ENCODE measurements at regions not wholly inside any gene's neighbourhood (a gene's known extent, or its start where the extent isn't known, plus 50 kb on each side); places are given as distances from the start of the nearest gene placed in this dataset.
A peak's percentile ranks its signal among the peaks of the same experiment; 100 is the strongest.
"Not testable (repeated sequence)": the region's sequence is repeated elsewhere in the genome, so short reads cannot be mapped to it uniquely, and the experiment has no call there.

GRCh38 chr11:29095821-29096220 is 921.0 kb downstream of the KCNA4 start:
- peaks cover 3% of the 10 kb centered on the region; the same call in 1 of the 2 replicates for H3K36me3 ChIP-seq (ENCODE audit: insufficient read depth, low read length)
- peaks cover 28% of the 10 kb centered on the region for H3K4me1 ChIP-seq (ENCODE audit: control insufficient read depth, insufficient read depth, low read length, unreplicated experiment)
- no peak overlapping the region for H2AFZ ChIP-seq (ENCODE audit: low read length, unreplicated experiment)
- no peaks in the 10 kb centered on the region for H3K79me2 ChIP-seq (ENCODE audit: control insufficient read depth, insufficient read depth, low read length, unreplicated experiment)
- no peak overlapping the region for H3K4me3 ChIP-seq (ENCODE audit: low read depth, low read length)
- H3K27ac ChIP-seq (ENCODE audit: low read depth, low read length): no peak overlapping the region
- no peaks in the 10 kb centered on the region for H3K27me3 ChIP-seq (ENCODE audit: insufficient read depth, low read length)

- H3K4me3 ChIP-seq (ENCODE audit: low read depth, low read length): no peak overlapping the region
- peak overlapping the region; percentile 47 for H3K27ac ChIP-seq (ENCODE audit: low read depth, low read length)
- H3K4me1 ChIP-seq (ENCODE audit: control insufficient read depth, insufficient read depth, low read length, unreplicated experiment): peaks cover 32% of the 10 kb centered on the region
- H3K36me3 ChIP-seq (ENCODE audit: insufficient read depth, low read length): peaks cover 3% of the 10 kb centered on the region; the same call in 1 of the 2 replicates
- no peaks in the 10 kb centered on the region for H3K27me3 ChIP-seq (ENCODE audit: insufficient read depth, low read length)
- no peak overlapping the region for H2AFZ ChIP-seq (ENCODE audit: low read length, unreplicated experiment)
- H3K79me2 ChIP-seq (ENCODE audit: control insufficient read depth, insufficient read depth, low read length, unreplicated experiment): no peaks in the 10 kb centered on the region
These were observed 923.3 kb downstream of the KCNA4 start for GRCh38 chr11:29093416-29094120.

- Histone ChIP-seq H3K79me2 (ENCODE audit: control insufficient read depth, insufficient read depth, low read length, unreplicated experiment) (no peaks in the 10 kb centered on the region), H3K4me3 (ENCODE audit: low read depth, low read length) (no peak overlapping the region), H3K27me3 (ENCODE audit: insufficient read depth, low read length) (no peaks in the 10 kb centered on the region), H2AFZ (ENCODE audit: low read length, unreplicated experiment) (no peak overlapping the region), H3K27ac (ENCODE audit: low read depth, low read length) (no peak overlapping the region), H3K36me3 (ENCODE audit: insufficient read depth, low read length) (no peaks in the 10 kb centered on the region), H3K4me1 (ENCODE audit: control insufficient read depth, insufficient read depth, low read length, unreplicated experiment) (peaks cover 12% of the 10 kb centered on the region)
These were observed 929.5 kb downstream of the KCNA4 start for GRCh38 chr11:29087200-29087812.

- no peak overlapping the region for H3K27ac ChIP-seq (ENCODE audit: low read depth, low read length)
- H3K4me1 ChIP-seq (ENCODE audit: control insufficient read depth, insufficient read depth, low read length, unreplicated experiment): no peaks in the 10 kb centered on the region
- no peaks in the 10 kb centered on the region for H3K79me2 ChIP-seq (ENCODE audit: control insufficient read depth, insufficient read depth, low read length, unreplicated experiment)
- no peak overlapping the region for H2AFZ ChIP-seq (ENCODE audit: low read length, unreplicated experiment)
- H3K27me3 ChIP-seq (ENCODE audit: insufficient read depth, low read length): no peaks in the 10 kb centered on the region
- no peaks in the 10 kb centered on the region for H3K36me3 ChIP-seq (ENCODE audit: insufficient read depth, low read length)
- no peak overlapping the region for H3K4me3 ChIP-seq (ENCODE audit: low read depth, low read length)
These were observed 941.1 kb downstream of the KCNA4 start for GRCh38 chr11:29075726-29076125.

- no peak overlapping the region for H2AFZ ChIP-seq (ENCODE audit: low read length, unreplicated experiment)
- no peak overlapping the region for H3K27ac ChIP-seq (ENCODE audit: low read depth, low read length)
- no peaks in the 10 kb centered on the region for H3K27me3 ChIP-seq (ENCODE audit: insufficient read depth, low read length)
- H3K4me1 ChIP-seq (ENCODE audit: control insufficient read depth, insufficient read depth, low read length, unreplicated experiment): no peaks in the 10 kb centered on the region
- H3K36me3 ChIP-seq (ENCODE audit: insufficient read depth, low read length): no peaks in the 10 kb centered on the region
- H3K4me3 ChIP-seq (ENCODE audit: low read depth, low read length): no peak overlapping the region
- H3K79me2 ChIP-seq (ENCODE audit: control insufficient read depth, insufficient read depth, low read length, unreplicated experiment): no peaks in the 10 kb centered on the region
These were observed 953.0 kb downstream of the KCNA4 start for GRCh38 chr11:29063630-29064361.

- Histone ChIP-seq H3K36me3 (ENCODE audit: insufficient read depth, low read length) (no peaks in the 10 kb centered on the region), H2AFZ (ENCODE audit: low read length, unreplicated experiment) (no peak overlapping the region), H3K79me2 (ENCODE audit: control insufficient read depth, insufficient read depth, low read length, unreplicated experiment) (no peaks in the 10 kb centered on the region), H3K27me3 (ENCODE audit: insufficient read depth, low read length) (no peaks in the 10 kb centered on the region), H3K4me1 (ENCODE audit: control insufficient read depth, insufficient read depth, low read length, unreplicated experiment) (no peaks in the 10 kb centered on the region), H3K27ac (ENCODE audit: low read depth, low read length) (no peak overlapping the region), H3K4me3 (ENCODE audit: low read depth, low read length) (no peak overlapping the region)
These were observed 953.3 kb downstream of the METTL15 start for GRCh38 chr11:29061452-29061851.

DNA sequence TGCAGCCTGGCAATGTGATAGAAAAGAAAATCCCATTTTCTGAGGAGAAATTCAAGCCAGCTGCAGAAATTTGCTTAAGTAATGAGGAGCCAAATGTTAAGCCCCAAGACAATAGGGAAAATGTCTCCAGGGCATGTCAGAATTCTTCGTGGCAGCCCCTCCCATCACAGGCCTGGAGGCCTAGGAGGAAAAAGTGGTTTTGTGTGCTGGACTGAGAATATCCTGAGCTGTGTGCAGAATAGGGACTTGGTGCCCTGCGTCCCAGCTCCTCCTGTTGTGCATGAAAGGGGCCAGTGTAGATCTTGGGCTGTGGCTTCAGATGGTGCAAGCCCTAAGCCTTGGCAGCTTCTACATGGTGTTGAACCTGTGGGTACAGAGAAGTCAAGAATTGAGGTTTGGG is 948.3 kb downstream of the METTL15 start:
- not testable (repeated sequence) for H3K27me3 ChIP-seq (ENCODE audit: insufficient read depth, low read length); H2AFZ ChIP-seq (ENCODE audit: low read length, unreplicated experiment); H3K4me1 ChIP-seq (ENCODE audit: control insufficient read depth, insufficient read depth, low read length, unreplicated experiment); H3K36me3 ChIP-seq (ENCODE audit: insufficient read depth, low read length); H3K4me3 ChIP-seq (ENCODE audit: low read depth, low read length); H3K27ac ChIP-seq (ENCODE audit: low read depth, low read length); H3K79me2 ChIP-seq (ENCODE audit: control insufficient read depth, insufficient read depth, low read length, unreplicated experiment)

DNA sequence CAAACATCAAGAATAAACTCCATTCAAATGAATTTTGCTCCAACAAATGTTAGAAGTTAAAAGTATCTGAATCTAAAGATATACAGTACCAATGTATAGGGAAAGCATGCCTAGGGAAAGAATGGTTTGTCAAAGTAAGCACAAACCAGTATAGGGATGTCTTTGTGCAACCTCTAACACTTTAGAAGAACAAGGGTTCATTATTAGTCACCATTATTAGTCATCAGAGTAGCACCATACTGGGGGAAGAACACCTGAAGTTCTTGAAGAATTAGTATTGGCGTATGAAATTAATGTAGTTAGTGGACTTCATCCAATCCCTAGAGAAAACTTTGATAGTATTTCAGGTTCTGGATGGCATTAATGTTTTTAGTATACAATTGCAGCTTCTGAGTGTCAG is 943.7 kb downstream of the METTL15 start:
- no peak overlapping the region for H3K27ac ChIP-seq (ENCODE audit: low read depth, low read length)
- H2AFZ ChIP-seq (ENCODE audit: low read length, unreplicated experiment): no peak overlapping the region
- H3K79me2 ChIP-seq (ENCODE audit: control insufficient read depth, insufficient read depth, low read length, unreplicated experiment): no peaks in the 10 kb centered on the region
- H3K36me3 ChIP-seq (ENCODE audit: insufficient read depth, low read length): no peaks in the 10 kb centered on the region
- H3K27me3 ChIP-seq (ENCODE audit: insufficient read depth, low read length): no peaks in the 10 kb centered on the region
- H3K4me3 ChIP-seq (ENCODE audit: low read depth, low read length): no peak overlapping the region
- no peaks in the 10 kb centered on the region for H3K4me1 ChIP-seq (ENCODE audit: control insufficient read depth, insufficient read depth, low read length, unreplicated experiment)

DNA sequence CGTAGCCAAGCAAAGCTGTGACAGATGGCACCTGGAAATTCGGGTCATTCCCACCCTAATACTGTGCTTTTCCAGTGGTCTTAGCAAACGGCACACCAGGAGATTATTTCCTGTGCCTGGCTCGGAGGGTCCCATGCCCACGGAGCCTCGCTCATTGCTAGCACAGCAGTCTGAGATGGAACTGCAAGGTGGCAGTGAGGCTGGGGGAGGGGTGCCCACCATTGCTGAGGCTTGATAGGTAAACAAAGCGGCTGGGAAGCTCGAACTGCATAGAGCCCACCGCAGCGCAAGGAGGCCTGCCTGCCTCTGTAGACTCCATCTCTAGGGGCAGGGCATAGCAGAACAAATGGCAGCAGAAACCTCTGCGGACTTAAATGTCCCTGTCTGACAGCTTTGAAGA is 942.8 kb downstream of the METTL15 start:
- H3K4me3 ChIP-seq (ENCODE audit: low read depth, low read length); H3K79me2 ChIP-seq (ENCODE audit: control insufficient read depth, insufficient read depth, low read length, unreplicated experiment); H3K27ac ChIP-seq (ENCODE audit: low read depth, low read length); H3K4me1 ChIP-seq (ENCODE audit: control insufficient read depth, insufficient read depth, low read length, unreplicated experiment); H2AFZ ChIP-seq (ENCODE audit: low read length, unreplicated experiment); H3K27me3 ChIP-seq (ENCODE audit: insufficient read depth, low read length); H3K36me3 ChIP-seq (ENCODE audit: insufficient read depth, low read length): not testable (repeated sequence)

DNA sequence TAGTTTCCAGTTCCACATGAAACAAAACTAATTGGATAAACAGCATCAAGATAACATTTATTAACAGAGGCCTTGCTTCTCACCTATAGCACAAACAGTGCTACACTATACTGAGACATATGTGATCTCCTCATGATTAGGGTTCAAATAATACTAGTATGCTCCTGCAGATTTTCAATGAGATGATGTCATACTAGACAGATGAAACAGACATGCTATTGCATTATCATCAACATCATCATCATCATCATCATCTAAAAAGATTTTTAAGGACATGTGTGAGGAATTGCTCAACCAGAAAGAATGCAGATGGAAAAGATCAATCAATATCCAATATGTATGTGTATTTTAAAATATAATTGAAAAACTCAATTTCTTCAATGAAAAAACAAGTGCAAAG is 932.3 kb downstream of the METTL15 start:
- H3K27me3 ChIP-seq (ENCODE audit: insufficient read depth, low read length): no peaks in the 10 kb centered on the region
- no peak overlapping the region for H2AFZ ChIP-seq (ENCODE audit: low read length, unreplicated experiment)
- H3K4me3 ChIP-seq (ENCODE audit: low read depth, low read length): no peak overlapping the region
- H3K4me1 ChIP-seq (ENCODE audit: control insufficient read depth, insufficient read depth, low read length, unreplicated experiment): no peaks in the 10 kb centered on the region
- H3K27ac ChIP-seq (ENCODE audit: low read depth, low read length): no peak overlapping the region
- H3K36me3 ChIP-seq (ENCODE audit: insufficient read depth, low read length): no peaks in the 10 kb centered on the region
- no peaks in the 10 kb centered on the region for H3K79me2 ChIP-seq (ENCODE audit: control insufficient read depth, insufficient read depth, low read length, unreplicated experiment)
